Inflammatory macrophage treated with lipopolysaccharide for 4 hours (primary cell): ENCODE measurements at regions not wholly inside any gene's neighbourhood (a gene's known extent, or its start where the extent isn't known, plus 50 kb on each side); places are given as distances from the start of the nearest gene placed in this dataset.

Experiments used
- DNase-seq: peaks from one replicate; pipeline ENCODE4 v3.0.0-alpha.2; 2020

DNA sequence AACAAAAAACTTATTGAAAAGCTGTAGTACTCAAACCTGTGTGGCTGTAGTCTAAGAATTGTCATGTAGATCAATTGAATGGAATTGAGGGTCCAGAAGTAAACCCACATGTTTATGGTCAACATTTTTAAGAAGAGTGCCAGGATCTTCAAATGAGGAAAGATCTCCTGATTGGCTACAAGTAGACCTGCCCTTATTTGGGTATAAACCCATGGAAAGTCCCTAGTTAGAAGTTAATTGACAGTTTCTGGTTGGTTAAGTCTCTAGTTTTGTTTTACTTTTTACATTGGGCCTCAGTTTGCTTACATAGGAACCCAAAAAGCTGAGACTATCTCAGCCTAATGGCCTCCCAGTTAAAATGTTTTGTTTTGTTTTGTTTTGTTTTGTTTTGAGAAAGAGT, 91.9 kb upstream of the RESF1 start:
- no peak for DNase-seq

DNA sequence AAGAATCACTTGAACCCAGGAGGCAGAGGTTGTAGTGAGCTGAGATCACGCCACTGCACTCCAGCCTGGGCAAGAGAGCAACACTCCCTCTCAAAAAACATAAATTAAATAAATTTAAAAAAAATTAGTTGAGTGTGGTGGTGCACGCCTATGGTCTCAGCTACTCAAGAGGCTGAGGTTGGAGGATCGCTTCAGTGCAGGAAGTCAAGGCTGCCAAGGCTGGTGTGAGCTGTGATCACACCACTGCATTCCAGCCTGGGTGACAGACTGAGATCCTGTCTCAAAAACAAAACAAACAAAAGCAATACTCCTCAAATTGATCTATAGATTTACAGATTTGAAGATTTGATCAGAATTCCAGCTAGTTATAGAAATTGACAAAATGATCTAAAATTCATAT, 92.7 kb upstream of the RESF1 start:
- DNase-seq, result no peak

DNA sequence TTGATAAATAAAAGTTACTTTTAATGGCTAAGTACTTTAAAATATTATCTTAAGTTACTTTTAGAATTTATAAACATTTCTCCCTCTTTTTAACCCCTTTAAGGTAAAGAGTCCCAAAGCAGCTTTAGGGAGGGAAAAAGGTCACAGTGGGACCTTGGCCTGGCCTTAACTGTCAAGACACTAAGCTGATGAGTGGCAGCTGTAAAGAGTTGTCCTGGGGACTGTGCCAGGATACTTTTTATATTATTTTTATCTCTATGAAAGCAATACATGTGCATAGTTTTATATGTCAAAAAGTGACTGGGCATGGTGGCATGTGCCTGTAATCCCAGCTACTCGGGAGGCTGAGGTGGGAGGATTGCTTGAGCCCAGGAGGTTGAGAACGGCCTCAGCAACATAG, 94.2 kb upstream of the RESF1 start:
- DNase-seq, result no peak

DNA sequence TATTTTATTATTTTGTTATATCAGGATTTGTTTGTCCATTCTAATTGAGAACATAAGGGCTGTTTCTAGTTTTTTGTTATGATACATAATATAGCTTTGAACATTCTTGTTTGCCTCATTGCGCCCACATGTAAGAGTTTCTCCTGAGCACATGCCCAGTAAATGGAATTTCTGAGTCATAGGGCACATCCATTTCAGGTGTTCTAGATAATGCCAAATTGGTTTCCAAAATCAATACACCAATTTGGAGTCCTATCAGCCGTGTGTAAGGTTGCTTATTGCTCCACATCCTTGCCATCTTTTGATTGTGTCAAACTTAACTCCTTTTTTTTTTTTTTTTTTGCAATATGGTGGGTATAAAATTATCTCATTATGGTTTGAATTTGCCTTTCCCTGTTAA, 97.9 kb upstream of the RESF1 start:
- DNase-seq, result no peak

DNA sequence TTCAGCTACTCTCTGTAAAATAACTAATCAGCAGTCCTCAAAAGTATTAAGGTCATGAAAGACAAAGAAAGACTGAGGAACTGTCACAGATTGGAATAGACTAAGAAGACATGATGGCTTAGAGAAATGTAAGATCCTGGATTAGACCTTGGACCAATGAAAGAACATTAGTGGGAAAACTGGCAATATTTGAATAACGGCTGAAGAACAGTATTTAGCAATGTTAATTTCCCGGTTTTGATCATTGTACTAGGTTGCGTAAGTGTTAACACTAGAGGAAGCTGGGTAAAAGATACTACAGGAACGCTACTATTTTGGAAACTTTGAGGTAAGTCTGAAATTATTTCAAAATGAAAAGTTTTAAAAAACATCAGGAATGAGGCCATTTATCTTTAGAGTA, 98.8 kb upstream of the RESF1 start:
- peak; percentile 37 for DNase-seq

DNA sequence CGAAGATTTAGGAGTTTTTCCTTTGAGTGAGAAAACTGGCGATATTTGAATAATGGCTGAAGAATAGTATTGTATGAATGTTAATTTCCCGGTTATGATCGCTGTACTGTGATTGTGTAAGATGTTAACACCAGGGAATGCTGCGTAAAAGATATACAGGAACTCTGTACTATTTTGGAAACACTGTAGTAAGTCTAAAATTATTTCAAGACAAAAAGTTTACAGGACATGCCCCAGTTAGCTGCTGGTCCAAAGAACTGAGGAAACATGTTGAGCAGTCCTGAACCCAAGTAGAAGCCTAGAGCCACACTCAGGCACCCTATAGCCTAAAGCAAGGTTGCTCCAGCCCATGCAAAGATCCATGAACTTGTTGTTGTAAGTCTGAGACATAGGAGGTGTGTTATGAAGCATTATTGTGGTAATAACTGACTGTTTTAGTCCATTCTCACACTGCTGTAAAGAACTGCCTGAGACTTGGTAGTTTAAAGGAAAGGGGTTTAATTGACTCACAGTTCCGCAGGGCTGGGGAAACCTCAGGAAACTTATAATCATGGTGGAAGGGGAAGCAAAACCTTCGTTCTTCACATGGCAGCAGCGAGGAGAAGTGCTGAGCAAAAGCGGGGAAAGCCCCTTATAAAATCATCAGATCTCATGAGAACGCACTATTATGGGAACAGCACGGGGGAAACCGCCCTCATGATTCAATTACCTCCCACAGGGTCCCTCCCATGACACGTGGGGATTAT, 99.8 kb upstream of the RESF1 start:
- peak; percentile 91 for DNase-seq

DNA sequence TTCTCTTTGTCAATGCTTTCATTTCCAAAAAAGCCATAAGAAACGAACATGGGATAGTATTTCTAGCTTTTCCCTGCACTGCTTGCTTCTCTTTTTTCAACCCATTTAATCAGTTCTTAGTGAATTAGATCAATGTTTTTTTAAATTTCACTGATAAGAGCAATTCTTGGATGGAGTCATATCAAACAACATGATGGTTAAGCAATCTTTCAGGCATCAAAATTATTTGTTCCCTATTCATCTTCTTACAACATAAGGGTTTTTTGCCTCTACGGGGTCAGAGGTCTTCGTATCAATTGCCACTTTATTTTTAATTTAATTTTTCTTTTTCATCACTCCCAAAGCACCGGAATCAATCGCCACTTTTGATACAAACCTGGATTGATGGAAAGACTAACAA, 103.8 kb upstream of the RESF1 start:
- no peak for DNase-seq

DNA sequence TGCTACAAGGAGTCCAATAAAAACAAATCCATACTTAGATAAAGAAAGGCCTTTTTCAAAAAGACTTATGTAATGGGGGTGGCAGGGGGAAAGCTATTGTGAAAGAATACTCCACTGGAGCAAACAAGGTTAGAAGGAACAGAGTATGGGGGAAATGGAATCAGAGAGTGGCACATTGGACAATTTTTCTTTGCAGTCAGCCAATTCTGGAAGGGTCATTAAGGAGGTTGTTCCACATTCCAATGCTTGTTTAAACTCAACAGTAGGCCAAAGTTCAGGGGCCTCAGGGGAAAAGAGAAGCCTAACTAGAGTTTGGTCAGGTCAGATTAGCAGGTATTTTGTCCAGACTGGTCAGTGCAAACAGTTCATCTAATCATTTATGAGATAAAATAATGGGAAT, 105.2 kb upstream of the RESF1 start:
- DNase-seq, result peak; percentile 50

DNA sequence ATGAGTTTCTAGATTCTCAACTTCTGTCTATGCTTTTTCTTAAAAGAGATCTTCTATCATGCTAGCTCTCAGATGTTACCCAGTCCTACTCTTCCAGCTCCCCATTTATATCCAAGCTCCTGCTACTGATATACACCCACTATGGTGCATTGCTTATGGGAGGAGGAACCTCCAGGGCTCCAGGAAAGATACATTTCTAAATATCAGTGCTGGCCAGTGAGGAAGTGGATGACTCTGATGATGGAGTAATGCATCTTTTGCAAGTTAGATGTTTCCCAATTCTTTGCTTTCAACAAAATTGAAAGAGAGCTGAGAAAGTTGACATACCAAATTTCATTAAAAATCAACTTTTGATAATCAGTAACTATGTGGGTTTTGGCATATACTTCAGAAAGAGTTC, 105.7 kb upstream of the RESF1 start:
- peak; percentile 93 for DNase-seq

DNA sequence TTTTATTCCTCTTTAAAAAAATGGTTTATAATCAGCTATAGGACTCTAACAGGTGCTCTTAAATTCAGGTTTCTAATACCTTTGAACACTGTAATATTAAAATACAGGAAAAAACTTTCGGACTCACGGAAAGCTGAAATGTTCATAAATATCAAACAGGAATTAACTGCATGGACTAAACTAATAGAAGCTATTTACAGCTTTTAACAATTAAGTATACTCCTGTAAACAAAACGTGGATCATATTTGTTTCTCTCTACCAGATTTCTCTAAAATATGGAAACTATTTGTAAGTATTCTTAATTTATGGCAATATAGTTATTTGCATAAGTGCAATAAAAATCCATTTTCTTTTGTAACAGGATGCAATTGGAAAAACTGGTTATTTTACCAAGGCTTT, 108.9 kb upstream of the RESF1 start:
- no peak for DNase-seq

DNA sequence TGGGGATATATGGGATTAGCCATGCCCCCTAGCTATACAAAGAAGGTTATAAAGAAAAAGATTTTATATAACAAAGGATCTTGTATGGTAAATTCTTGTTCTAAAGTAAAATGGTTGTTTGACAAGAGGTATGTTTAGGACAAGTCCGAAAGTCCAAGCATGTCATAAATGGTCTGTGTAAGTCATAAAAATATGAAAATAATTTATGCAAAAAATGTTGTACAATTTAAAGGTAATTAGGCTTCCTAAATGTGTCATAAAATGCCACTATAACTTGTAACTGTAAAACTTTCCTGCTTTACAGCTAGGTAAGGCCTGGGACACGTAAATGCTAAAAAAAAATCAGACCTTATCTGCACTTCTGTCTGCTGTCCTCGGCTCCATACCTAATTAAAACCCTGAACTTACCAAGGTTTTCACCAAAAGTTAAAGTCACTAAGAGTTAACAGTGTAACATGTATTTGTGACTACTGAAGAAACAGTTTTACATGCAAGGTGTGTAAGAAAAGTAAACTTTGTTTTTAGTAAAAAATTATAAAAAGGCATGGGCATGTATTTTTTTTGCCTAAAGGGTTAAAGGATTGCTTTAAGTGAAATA, 110.0 kb upstream of the RESF1 start:
- no peak for DNase-seq

DNA sequence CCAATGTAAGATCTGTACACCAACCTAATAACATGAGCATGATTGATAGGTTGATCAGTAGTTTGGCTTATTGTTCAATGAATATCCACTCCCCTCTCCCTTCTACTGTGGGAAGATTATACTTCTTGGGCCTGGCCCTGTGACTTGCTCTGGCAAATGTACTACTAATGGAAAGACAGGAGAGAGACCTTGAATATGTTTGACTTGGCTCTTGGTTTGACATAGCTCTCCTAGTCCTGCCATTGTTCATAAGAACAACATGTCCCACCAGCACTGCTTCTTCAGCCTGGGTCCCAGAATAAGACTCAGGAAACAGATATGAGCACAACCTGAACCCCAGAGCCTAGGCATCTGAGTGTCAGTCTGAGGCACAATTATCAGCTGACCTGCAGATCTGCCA, 112.8 kb upstream of the RESF1 start:
- no peak for DNase-seq

DNA sequence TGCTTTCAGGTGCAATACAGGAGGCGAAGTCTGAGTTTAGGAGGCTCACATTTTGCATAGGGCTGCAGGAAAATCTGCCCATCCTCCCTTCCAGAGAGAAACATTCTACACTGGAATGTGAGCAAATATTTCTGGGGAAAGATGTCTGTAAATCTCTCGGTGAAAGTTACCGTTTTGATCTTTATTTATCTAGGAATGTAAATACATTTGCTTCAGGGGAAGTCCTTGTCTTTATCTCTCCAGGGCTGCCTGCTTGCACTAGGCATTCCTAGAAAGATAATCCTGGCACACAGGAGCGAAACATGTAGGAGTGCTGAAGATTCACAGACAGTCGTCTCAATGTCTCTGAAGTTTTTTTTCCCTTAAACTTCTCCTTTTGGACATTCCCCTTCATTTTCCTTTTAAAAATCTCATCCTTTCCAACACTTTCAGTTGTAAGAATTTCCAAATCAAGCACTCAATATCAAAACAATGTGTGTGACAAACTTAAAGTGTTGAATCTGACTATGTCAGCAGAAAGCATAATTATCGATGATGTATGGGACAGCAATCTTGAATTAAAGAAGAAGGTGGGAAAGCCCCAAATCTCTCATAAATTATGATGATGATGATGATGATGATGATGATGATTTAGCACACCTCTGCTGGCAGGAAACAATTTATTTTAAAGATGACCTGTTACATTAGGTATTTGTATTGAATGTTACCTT, 113.4 kb upstream of the RESF1 start:
- no peak for DNase-seq

DNA sequence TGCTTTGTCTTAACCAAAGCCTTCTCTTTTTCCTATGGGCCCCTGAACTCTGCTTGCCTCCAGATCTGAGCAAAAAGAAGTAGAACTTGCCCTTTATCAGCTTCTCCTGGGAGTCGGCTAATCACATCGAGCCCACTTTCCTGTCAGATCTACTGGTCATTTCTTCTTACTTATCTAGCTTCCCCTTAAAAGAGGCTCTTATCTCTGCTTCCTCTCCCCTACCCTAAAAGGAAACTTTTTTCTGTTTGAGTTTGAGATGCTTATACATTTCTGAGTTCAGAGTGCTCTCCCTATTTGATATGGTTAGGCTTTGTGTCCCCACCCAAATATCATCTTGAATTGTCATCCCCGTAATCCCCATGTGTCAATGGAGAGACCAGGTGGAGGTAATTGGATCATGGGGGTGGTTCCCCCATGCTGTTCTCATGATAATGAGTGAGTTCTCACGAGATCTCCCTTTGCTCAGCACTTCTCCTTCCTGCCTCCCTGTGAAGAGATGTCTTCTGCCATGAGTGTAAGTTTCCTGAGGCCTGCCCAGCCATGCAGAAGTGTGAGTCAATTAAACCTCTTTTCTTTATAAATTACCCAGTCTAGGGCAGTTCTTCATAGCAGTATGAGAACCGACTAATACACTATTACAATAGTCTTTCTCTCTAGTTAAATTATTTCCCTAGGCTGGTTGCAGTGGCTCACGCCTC, 114.7 kb upstream of the AMN1 start:
- no peak for DNase-seq

DNA sequence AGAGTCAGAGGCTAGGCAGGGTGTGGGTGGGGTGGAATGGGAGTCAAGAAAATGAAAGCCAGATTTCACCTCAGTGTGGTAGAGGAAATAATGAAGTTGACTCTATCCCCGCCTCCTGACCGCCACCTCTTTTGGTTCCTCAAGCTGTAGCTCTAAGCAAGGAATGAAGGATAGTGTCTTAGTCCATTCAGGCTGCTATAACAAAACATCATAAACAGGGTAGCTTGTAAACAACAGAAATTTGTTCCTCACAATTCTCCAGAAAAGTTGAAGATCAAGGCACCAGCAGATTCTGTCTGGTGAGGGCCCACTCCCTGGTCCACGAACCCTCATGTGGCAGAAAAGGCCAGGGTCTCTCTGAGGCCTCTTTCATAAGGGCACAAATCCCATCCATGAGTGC, 109.1 kb upstream of the AMN1 start:
- no peak for DNase-seq

DNA sequence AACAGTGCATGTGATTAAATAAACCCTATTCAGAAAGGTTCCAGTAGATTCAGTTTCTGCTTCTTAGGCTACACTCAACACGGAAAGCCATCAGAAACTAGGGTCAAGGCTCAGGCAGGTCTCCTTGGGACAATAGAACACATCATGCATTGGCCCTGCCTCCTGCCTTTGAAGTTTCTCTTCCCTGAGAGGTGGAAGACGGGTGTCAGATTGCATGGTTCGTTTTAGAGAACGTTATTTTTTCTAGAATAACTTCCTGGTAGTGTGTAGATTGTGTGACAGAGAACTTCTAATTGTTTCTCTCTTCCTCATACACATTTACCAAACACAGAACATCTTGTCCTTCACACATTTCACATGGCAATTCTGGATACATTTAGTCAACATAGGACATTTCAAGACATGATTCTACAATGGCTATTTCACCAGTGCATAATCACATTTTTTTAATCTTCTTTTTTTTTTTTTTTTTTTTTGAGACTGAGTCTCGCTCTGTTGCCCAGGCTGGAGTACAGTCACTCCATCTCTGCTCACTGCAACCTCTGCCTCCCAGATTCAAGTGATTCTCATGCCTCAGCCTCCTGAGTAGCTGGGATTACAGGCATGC, 106.6 kb upstream of the AMN1 start:
- DNase-seq, result no peak

DNA sequence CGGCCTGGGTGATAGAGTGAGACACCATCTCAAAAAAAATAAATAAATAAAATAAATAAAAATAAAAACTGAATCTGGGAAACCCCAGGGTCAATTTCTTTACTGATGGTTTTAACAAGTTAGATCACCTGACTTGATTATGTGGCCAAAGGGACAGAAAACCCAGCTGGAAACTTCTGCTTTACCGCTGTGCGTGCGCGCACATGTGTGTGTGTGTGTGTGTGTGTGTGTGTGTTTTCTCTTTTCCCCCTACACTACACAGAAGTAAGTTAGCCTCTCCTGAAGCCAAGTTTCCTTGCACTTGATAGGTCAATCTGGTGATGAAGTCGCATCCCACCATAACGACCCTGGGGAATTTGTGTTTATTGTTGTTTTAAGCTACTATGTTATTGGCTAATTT, 105.3 kb upstream of the AMN1 start:
- peak; percentile 25 for DNase-seq

DNA sequence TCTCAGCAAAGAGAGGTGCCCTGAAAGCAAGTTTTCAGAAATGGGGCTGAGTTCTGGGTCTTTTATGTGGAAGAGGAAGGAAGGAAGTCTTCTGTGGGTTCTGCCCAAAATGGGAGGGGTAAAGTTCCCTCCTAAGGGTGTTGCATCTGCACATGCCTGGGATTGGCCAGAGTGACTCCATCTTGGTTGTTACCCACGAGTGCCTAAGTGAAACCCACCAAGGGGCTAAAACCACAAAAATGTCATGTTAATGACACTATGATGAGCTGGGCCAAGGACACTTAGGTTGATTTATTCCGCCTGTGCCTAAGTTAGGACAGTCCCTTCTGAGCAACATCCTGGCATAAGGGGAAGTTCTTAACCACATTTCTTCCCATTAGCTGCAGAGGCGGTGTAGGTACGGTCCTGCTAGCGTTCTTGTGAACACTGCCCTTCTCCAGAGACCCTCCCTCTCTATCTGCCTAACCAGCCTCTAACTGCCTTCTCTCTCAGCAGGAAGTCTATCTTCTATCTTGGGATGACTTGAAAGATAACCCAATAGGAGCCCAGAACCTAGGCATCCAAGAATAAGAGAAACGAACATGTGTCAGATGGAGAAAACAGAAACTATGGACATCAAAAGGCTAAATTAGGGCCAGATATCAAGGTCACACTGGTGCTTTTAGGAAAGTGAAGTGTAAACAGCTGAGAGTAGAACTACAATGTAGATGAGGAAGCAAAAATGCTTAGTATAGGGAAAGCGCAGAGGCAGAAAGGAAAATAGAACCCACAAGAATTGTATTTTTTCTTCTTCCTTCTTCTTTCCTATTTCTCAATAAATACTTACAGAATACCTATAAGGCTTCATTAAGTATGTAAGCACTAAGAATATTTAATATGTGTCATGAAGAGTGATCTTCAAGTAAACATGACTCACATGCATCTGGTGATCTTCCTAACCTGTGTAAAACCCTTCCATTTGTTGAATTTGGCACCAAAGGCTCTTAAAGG, 104.2 kb upstream of the AMN1 start:
- peak; percentile 94 for DNase-seq

DNA sequence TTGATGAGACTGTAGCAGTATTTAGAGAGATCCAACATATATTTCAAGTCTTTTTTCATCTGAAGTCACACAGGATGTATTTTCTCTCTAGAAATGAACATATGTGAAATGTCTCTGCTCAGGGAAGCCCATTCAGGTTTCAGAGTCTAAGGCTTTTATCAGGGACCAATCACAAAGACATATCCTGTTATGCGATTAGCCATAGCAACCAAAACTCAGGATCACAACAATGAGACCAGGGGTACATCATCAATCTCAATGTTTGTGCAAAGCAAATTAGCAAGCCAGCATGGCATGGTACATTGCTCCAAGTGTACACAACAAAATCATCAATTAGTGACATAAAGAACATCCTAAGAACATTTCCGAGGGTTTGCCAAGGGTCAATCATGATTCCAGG, 99.2 kb upstream of the AMN1 start:
- no peak for DNase-seq

DNA sequence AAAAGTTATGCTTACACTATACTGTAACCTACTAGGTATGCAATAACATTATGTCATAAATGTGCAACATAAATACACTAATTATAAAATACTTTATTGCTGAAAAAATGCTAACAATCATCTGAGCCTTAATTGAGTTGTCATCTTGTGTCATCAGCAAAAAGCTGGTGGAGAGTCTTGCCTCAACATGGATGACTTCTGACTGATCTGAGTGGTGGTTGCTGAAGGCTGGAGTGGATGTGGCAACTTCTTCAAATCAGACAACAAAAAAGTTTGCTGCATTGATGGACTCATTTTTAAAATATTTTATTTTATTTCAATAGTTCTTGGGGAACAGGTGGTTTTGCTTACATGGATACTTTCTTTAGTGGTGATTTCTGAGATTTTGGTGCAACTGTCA, 93.9 kb upstream of the AMN1 start:
- DNase-seq, result peak; percentile 63

DNA sequence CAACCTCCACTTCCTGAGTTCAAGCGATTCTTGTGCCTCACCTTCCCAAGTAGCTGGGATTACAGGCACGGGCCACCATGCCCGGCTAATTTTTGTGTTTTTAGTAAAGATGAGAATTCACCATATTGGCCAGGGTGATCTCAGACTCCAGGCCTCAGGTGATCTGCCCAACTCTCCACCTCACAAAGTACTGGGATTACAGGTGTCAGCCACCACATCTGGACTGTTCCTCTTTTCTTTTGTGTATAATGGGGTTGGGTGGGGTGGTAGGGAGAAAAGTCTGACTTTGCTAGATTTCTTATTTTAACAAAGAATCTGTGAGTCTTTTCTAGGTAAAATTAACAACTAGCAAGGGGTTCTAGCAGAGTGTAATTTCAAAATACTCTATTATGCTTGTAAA, 92.7 kb upstream of the AMN1 start:
- DNase-seq, result no peak

DNA sequence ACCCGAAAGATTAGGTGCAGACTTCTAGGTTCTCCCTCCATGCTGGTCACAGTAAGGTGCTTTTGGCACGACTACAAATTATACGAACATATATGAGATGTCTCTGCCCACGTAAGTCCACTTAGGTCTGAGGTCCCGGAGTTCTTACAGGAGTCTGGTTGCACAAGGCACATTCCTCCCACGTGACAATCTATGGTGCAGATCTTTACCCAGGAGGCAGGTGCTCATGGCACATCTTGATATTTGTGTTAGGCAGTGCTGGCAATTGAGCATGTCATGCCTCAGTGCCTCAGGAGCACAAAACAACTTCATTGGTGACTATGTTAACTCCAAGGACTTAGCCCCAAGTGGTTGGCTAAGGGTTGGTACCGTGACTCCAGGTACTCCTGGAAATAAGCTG, 92.0 kb upstream of the AMN1 start:
- DNase-seq, result no peak
